ENCODE measurements at regions not wholly inside any gene's neighbourhood (a gene's known extent, or its start where the extent isn't known, plus 50 kb on each side); places are given as distances from the start of the nearest gene placed in this dataset.

DNA sequence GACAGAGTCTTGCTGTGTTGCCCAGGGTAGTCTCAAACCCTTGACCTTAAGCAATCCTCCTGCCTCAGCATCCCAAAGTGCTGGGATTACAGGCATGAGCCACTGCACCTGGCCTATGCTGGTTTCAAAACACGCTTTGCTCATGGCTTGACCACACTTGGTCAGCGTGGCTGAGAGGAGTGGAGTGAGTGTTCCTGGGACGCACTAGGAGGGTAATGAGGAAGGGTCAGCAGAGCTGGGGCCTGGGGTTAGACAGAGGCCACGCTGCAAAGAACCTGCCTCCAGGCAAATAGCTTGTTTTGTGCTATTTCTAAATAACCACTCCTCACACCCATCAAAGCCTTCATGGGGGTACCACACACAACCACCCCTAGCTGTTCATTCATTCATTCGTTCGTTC, 77.9 kb upstream of the TOX2 start:
- no peak for TF ChIP-seq BHLHE40 (IDR thresholded peaks at IDR 0.05; ENCODE audit: low read depth, low read length)
- TF ChIP-seq POLR2A (IDR thresholded peaks at IDR 0.05; ENCODE audit: low read depth, low read length) = no peak
- TF ChIP-seq FOS (IDR thresholded peaks at IDR 0.05; ENCODE audit: low read depth, low read length) = no peak
- no peak for TF ChIP-seq NFE2L2 (IDR thresholded peaks at IDR 0.05; ENCODE audit: low read depth, low read length)
- TF ChIP-seq, protein P1, sequence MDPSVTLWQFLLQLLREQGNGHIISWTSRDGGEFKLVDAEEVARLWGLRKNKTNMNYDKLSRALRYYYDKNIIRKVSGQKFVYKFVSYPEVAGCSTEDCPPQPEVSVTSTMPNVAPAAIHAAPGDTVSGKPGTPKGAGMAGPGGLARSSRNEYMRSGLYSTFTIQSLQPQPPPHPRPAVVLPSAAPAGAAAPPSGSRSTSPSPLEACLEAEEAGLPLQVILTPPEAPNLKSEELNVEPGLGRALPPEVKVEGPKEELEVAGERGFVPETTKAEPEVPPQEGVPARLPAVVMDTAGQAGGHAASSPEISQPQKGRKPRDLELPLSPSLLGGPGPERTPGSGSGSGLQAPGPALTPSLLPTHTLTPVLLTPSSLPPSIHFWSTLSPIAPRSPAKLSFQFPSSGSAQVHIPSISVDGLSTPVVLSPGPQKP (IDR thresholded peaks at IDR 0.05; ENCODE audit: borderline replicate concordance, low read depth, low read length) = no peak
- TF ChIP-seq RFX5 (IDR thresholded peaks at IDR 0.05; ENCODE audit: low read depth, low read length) = no peak
- no peak for TF ChIP-seq MAFK (IDR thresholded peaks at IDR 0.05; ENCODE audit: low read depth, low read length)
- TF ChIP-seq MXI1 (IDR thresholded peaks at IDR 0.05; ENCODE audit: borderline replicate concordance, low read depth, low read length) = no peak
- TF ChIP-seq RCOR1 (IDR thresholded peaks at IDR 0.05; ENCODE audit: insufficient replicate concordance, low read length) = no peak
- TF ChIP-seq RAD21 (IDR thresholded peaks at IDR 0.05; ENCODE audit: low read length) = no peak
- TF ChIP-seq, protein P2, sequence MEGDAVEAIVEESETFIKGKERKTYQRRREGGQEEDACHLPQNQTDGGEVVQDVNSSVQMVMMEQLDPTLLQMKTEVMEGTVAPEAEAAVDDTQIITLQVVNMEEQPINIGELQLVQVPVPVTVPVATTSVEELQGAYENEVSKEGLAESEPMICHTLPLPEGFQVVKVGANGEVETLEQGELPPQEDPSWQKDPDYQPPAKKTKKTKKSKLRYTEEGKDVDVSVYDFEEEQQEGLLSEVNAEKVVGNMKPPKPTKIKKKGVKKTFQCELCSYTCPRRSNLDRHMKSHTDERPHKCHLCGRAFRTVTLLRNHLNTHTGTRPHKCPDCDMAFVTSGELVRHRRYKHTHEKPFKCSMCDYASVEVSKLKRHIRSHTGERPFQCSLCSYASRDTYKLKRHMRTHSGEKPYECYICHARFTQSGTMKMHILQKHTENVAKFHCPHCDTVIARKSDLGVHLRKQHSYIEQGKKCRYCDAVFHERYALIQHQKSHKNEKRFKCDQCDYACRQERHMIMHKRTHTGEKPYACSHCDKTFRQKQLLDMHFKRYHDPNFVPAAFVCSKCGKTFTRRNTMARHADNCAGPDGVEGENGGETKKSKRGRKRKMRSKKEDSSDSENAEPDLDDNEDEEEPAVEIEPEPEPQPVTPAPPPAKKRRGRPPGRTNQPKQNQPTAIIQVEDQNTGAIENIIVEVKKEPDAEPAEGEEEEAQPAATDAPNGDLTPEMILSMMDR (conservative IDR thresholded peaks at IDR 0.05; ENCODE audit: low read depth, low read length) = no peak
- TF ChIP-seq, protein P3, sequence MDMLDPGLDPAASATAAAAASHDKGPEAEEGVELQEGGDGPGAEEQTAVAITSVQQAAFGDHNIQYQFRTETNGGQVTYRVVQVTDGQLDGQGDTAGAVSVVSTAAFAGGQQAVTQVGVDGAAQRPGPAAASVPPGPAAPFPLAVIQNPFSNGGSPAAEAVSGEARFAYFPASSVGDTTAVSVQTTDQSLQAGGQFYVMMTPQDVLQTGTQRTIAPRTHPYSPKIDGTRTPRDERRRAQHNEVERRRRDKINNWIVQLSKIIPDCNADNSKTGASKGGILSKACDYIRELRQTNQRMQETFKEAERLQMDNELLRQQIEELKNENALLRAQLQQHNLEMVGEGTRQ (IDR thresholded peaks at IDR 0.05; ENCODE audit: low read depth, low read length) = no peak
- no peak for TF ChIP-seq MAZ (IDR thresholded peaks at IDR 0.05; ENCODE audit: borderline replicate concordance, low read depth, low read length)
- TF ChIP-seq SMC3 (IDR thresholded peaks at IDR 0.05; ENCODE audit: low read depth, low read length) = no peak
- dilution Hi-C loops (cut with HindIII; ENCODE audit: low sequenced_read_pairs, unreplicated experiment) (no loop called here), intact Hi-C loops (cut with micrococcal nuclease) (no loop called here), in situ Hi-C loops (cut with MboI; ENCODE audit: low sequenced_read_pairs) (no loop called here)
- Histone ChIP-seq H3K14ac (replicated peaks; ENCODE audit: low read depth, low read length) (no peak overlapping the region), H4K5ac (ENCODE audit: low read depth, low read length) (no peak overlapping the region), H2BK15ac (ENCODE audit: low read depth, low read length) (no peak overlapping the region), H3K4me3 (ENCODE audit: insufficient read depth, low read depth, low read length) (no peak overlapping the region), H3K27me3 (ENCODE audit: control insufficient read depth, insufficient read depth, low read length) (peaks cover 7% of the 10 kb centered on the region; the same call in 1 of the 2 replicates), H3K4me2 (ENCODE audit: low read depth, low read length) (no peak overlapping the region), H2AFZ (replicated peaks; ENCODE audit: low read length, poor library complexity) (no peak overlapping the region), H2AK9ac (replicated peaks; ENCODE audit: low read depth, low read length, poor library complexity) (no peak overlapping the region), H4K20me1 (ENCODE audit: insufficient read depth, low read length) (no peaks in the 10 kb centered on the region), H2BK20ac (ENCODE audit: low read depth, low read length) (no peak overlapping the region), H3K9me3 (ENCODE audit: control insufficient read depth, insufficient read depth, low read length) (no peaks in the 10 kb centered on the region), H3K27ac (ENCODE audit: insufficient read depth, low read length) (no peak overlapping the region), H3K56ac (ENCODE audit: extremely low read depth, insufficient read depth, low read length) (no peak overlapping the region), H4K91ac (ENCODE audit: insufficient read depth, low read depth, low read length) (no peak overlapping the region), H3K79me1 (ENCODE audit: low read depth in 1 of 2, low read length in 2 of 2) (no peaks in the 10 kb centered on the region), H3K18ac (ENCODE audit: low read depth, low read length) (no peak overlapping the region), H2BK5ac (ENCODE audit: low read depth, low read length, poor library complexity, severe bottlenecking) (no peak overlapping the region), H2AK5ac (ENCODE audit: low read depth, low read length) (no peak overlapping the region), H2BK120ac (ENCODE audit: low read depth, low read length) (no peak overlapping the region), H3K9ac (ENCODE audit: low read depth, low read length) (no peak overlapping the region), H3K4ac (ENCODE audit: low read depth, low read length) (no peak overlapping the region), H3K36me3 (ENCODE audit: control insufficient read depth, insufficient read depth, low read length) (no peaks in the 10 kb centered on the region), H3K9me1 (ENCODE audit: insufficient read depth, low read length) (no peaks in the 10 kb centered on the region), H4K8ac (ENCODE audit: low read depth in 2 of 2, low read length in 2 of 2) (no peak overlapping the region), H3K4me1 (ENCODE audit: control insufficient read depth, insufficient read depth, low read length) (no peaks in the 10 kb centered on the region), H3K23ac (ENCODE audit: low read depth, low read length) (no peak overlapping the region)
- POLR2A ChIA-PET (ENCODE audit: unreplicated experiment) = no interaction called here
- CTCF ChIA-PET = no interaction called here
- WGBS, 2 experiments (ENCODE audit: extremely low coverage in 2 of 2, insufficient read length in 1 of 2) = no CpG with 5 or more reads among the region's 6 CpGs
- no peak for ATAC-seq (ENCODE audit: low read depth)
- no peak for DNase-seq
- BruUV-seq (replicated peaks) = no TSS peak
